Naive B cell (primary cell): ENCODE measurements at regions not wholly inside any gene's neighbourhood (a gene's known extent, or its start where the extent isn't known, plus 50 kb on each side); places are given as distances from the start of the nearest gene placed in this dataset.
"Not testable (repeated sequence)": the region's sequence is repeated elsewhere in the genome, so short reads cannot be mapped to it uniquely, and the experiment has no call there.

ENCODE experiments used
- ATAC-seq, 2 donors: fragments of 150-1000 bp; cut with Tn5 transposase; 2 replicates each; pipeline ENCODE4 v1.10.0; 2021; ENCODE audit warnings: low read depth in 2 of 2, mild to moderate bottlenecking in 2 of 2, moderate library complexity in 2 of 2
- DNase-seq: peaks from one replicate; pipeline ENCODE4 v3.0.0; 2022
- H3K27ac Mint-ChIP-seq, 6 donors: one replicate each; pipeline ENCODE4 v1.8.0; 2020 to 2022; ENCODE audit warnings: mild to moderate bottlenecking in 6 of 6, mixed read lengths in 6 of 6, moderate library complexity in 5 of 6, inconsistent platforms in 2 of 6
- H3K27me3 Mint-ChIP-seq, 3 donors: one replicate each; pipeline ENCODE4 v1.8.0; 2021 to 2022; ENCODE audit warnings: mixed read lengths in 3 of 3, mild to moderate bottlenecking in 1 of 3
- H3K36me3 Mint-ChIP-seq, 2 donors: one replicate each; pipeline ENCODE4 v1.8.0; 2020 to 2022; ENCODE audit warnings: mixed read lengths in 2 of 2, inconsistent platforms in 1 of 2, mild to moderate bottlenecking in 1 of 2
- H3K4me1 Mint-ChIP-seq, 3 donors: one replicate each; pipeline ENCODE4 v1.8.0; 2020 to 2022; ENCODE audit warnings: mixed read lengths in 3 of 3, inconsistent platforms in 1 of 3, mild to moderate bottlenecking in 1 of 3, moderate library complexity in 1 of 3
- H3K4me3 Mint-ChIP-seq, 8 donors: one replicate each; pipeline ENCODE4 v1.8.0; 2020 to 2022; ENCODE audit warnings: mild to moderate bottlenecking in 8 of 8, mixed read lengths in 8 of 8, moderate library complexity in 8 of 8, inconsistent platforms in 2 of 8
- H3K9me3 Mint-ChIP-seq, 7 donors: one replicate each; pipeline ENCODE4 v1.8.0; 2020 to 2022; ENCODE audit warnings: mixed read lengths in 7 of 7, mild to moderate bottlenecking in 5 of 7, inconsistent platforms in 2 of 7, moderate library complexity in 1 of 7

DNA sequence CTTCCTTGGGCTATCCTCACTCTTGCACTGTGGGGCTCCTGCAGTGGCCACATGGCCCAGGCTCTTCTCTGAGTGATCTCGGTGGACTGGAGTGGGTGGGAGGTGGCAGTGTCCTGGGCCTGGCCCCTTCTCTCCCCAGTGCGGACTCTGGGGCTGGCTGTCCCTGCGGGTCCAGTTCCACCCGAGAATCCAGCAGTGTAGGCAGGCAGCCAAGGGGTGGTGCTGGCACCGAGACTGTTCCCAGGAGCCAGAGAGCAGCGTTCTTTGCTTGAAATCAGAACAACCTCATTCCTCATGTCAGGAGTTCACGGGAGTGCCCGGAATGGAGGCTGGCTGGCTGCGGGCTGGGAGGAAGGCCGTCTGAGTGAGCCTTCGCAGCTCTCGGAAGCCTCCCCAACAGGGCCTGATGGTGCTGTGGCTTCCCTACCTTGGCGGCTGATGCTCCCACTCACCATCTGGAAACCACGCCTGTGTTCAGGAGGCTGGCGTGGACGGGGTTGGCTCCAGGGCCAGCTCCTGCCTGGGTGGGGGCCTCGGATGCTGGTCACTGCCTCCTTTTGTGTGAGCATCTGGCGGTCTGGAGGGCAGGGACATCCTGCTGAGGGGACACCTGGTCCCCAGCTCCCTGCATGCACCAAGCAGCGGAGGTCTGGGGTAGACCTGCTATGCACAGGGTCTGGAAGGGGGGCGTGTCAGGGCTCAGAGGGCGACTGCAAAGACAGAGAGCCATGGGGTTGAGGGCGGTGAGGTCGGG, 238.9 kb downstream of the TMEM121 start:
- not testable (repeated sequence) for H3K27me3 Mint-ChIP-seq, ATAC-seq, H3K9me3 Mint-ChIP-seq, H3K4me3 Mint-ChIP-seq, DNase-seq
- Mint-ChIP-seq H3K4me1 (peaks cover 20 to 26% (median 24%) of the 10 kb centered on the region in 3 donors), H3K27ac (peak overlapping the region in 2 of 6 donors; percentile 69), H3K36me3 (peaks cover 0 to 25% of the 10 kb centered on the region in 2 donors)

DNA sequence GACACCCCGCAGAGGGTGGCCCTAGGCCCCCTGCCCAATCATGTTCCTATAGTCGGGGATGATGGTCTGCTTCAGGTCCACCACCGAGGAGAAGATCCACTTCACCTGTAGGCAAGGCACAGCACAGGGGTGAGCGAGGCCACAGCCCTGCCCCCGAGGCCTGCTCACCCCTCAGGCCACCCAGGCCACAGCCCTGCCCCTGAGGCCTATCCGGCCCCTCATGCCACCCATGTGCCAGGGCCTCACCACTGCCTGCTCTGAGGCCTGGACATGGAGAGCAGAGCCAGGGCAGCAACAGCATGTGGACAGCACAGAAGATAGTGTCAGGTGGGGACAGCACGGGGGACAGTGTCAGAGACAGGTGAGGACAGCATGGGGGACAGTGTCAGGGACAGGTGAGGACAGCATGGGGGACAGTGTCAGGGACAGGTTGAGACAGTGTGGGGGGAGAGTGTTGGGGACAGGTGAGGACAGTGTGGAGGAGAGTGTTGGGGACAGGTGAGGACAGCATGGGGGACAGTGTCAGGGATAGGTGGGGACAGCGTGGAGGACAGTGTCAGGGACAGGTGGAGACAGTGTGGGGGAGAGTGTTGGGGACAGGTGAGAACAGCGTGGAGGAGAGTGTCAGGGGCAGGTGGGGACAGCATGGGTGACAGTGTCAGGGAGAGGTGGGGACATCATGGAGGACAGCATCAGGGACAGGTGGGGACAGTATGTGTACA, 239.7 kb downstream of the TMEM121 start:
- H3K9me3 Mint-ChIP-seq: no peaks in the 10 kb centered on the region
- DNase-seq: no peak
- peaks cover 21 to 28% (median 26%) of the 10 kb centered on the region in 3 donors for H3K4me1 Mint-ChIP-seq
- no peaks in the 10 kb centered on the region for H3K27me3 Mint-ChIP-seq
- peak overlapping the region in 2 of 6 donors; percentile 69 for H3K27ac Mint-ChIP-seq
- ATAC-seq: no peak
- H3K36me3 Mint-ChIP-seq: peaks cover 0 to 30% of the 10 kb centered on the region in 2 donors
- H3K4me3 Mint-ChIP-seq: no peak overlapping the region

DNA sequence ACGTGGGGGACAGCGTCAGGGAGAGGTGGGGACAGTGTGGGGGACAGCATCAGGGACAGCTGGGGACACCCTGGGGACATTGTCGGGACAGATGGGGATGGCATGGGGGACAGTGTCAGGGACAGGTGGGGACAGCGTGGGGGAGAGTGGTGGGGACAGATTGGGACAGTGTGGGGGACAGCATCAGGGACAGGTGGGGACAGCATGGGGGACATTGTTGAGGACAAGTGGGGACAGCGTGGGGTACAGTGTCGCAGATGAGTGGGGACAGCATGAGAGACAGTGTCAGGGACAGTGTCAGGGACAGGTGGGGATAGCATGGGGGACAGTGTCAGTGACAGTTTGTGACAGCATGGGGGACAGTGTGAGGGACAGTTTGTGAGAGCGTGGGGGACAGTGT, 240.9 kb downstream of the TMEM121 start:
- no peak overlapping the region for H3K4me3 Mint-ChIP-seq
- H3K27me3 Mint-ChIP-seq: no peaks in the 10 kb centered on the region
- H3K27ac Mint-ChIP-seq: peak overlapping the region in 3 of 6 donors; percentile 20 to 74 (median 33)
- peaks cover 0 to 30% of the 10 kb centered on the region in 2 donors for H3K36me3 Mint-ChIP-seq
- peaks cover 19 to 22% (median 20%) of the 10 kb centered on the region in 3 donors for H3K4me1 Mint-ChIP-seq
- no peak for ATAC-seq
- DNase-seq: no peak
- no peaks in the 10 kb centered on the region for H3K9me3 Mint-ChIP-seq

GRCh38 chr14:105768039-105768438, 241.7 kb downstream of the TMEM121 start:
- not testable (repeated sequence) for DNase-seq, H3K27ac Mint-ChIP-seq, ATAC-seq, H3K27me3 Mint-ChIP-seq, H3K9me3 Mint-ChIP-seq
- peaks cover 23 to 26% (median 25%) of the 10 kb centered on the region in 3 donors for H3K4me1 Mint-ChIP-seq
- H3K4me3 Mint-ChIP-seq: peak overlapping the region in 1 of 8 donors; percentile 66
- H3K36me3 Mint-ChIP-seq: peaks cover 0 to 30% of the 10 kb centered on the region in 2 donors

DNA sequence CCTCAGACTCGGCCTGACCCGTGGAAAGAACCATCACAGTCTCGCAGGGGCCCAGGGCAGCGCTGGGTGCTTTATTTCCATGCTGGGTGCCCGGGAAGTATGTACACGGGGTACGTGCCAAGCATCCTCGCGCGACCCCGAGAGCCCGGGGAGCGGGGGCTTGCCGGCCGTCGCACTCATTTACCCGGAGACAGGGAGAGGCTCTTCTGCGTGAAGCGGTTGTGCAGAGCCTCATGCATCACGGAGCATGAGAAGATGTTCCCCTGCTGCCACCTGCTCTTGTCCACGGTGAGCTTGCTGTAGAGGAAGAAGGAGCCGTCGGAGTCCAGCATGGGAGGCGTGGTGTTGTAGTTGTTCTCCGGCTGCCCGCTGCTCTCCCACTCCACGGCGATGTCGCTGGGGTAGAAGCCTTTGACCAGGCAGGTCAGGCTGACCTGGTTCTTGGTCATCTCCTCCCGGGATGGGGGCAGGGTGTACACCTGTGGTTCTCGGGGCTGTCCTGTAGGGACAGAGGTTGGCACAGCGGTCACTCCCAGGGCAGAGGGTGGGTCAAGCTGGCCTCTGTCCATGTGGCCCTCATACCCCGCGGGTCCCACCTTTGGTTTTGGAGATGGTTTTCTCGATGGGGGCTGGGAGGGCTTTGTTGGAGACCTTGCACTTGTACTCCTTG, 242.8 kb downstream of the TMEM121 start:
- H3K4me3 Mint-ChIP-seq: not testable (repeated sequence)
- peaks cover 0 to 30% of the 10 kb centered on the region in 2 donors for H3K36me3 Mint-ChIP-seq
- peak overlapping the region in 2 of 6 donors; percentile 10 to 38 for H3K27ac Mint-ChIP-seq

DNA sequence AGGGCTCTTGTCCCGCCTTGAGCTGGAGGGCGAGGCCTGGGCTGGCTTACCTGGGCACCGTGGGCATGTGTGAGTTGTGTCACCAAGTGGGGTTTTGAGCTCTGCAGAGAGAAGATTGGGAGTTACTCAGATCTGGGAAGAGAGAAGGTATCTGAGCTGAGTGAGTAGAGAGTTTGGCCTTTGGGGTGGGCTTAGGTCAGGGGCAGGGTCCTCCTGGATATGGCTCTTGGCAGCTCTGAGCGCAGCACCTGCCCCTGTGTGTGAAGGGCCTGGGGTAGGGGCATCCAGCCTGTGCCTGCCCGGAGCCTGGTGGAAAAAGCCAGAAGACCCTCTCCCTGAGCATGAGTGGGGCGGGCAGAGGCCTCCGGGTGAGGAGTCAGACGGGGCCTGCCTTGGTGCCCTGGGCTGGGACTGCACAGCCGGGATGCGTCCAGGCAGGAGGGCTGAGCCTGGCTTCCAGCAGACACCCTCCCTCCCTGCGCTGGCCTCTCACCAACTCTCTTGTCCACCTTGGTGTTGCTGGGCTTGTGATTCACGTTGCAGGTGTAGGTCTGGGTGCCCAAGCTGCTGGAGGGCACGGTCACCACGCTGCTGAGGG, 244.3 kb downstream of the TMEM121 start:
- ATAC-seq, H3K27me3 Mint-ChIP-seq, DNase-seq, H3K9me3 Mint-ChIP-seq: not testable (repeated sequence)
- peak overlapping the region in 1 of 8 donors; percentile 24 for H3K4me3 Mint-ChIP-seq
- peak overlapping the region in 2 of 6 donors; percentile 6 to 94 for H3K27ac Mint-ChIP-seq
- peaks cover 0 to 26% of the 10 kb centered on the region in 2 donors for H3K36me3 Mint-ChIP-seq
- H3K4me1 Mint-ChIP-seq: peaks cover 50 to 52% (median 51%) of the 10 kb centered on the region in 3 donors

More for the DNA sequence above, 242.8 kb downstream of the TMEM121 start:
- not testable (repeated sequence) for H3K27me3 Mint-ChIP-seq, DNase-seq, H3K9me3 Mint-ChIP-seq, ATAC-seq
- H3K4me1 Mint-ChIP-seq: peaks cover 35 to 36% (median 36%) of the 10 kb centered on the region in 3 donors

DNA sequence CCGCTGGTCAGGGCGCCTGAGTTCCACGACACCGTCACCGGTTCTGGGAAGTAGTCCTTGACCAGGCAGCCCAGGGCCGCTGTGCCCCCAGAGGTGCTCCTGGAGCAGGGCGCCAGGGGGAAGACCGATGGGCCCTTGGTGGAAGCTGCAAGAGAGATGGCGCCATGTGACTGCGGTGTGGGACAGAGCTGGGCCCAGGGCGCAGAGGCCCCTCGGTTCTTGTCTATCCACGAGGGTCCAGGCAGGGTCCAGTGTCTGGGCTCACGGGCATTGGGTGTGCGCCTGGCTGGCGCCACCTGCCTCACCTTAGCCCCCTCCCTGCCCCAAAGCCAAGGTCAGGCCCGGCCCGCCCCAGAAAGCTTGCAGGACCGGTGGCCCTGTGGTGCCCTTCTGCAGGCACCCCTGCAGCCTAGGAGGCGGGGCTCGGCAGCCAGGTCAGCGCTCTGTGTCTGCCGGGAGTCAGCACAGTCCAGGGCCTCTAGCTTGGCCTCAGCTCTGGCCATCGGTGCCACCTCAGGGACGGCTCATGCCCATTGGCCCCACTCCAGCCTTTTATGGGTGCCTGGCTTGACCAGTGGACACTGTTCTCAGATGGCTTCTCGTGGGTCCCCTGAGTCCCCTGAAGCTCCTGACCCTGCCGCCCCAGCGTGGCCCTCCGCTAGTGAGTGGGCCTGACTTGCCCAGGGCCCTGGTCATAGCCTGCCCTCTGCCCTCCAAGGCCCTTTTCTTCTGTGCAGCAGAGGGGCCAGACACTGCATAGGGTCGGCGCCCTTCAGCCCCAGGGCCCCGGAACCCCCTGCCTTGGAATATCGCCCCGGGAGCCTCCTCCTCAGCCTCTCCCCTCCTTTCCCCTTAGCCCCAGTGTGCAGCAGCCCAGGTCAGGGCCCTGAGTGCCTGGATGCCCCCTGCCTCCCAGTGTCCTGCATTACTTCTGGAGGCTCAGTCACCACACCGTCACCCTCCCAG, 245.2 kb downstream of the TMEM121 start:
- H3K36me3 Mint-ChIP-seq: peaks cover 0 to 17% of the 10 kb centered on the region in 2 donors
- H3K4me3 Mint-ChIP-seq: peak overlapping the region in 3 of 8 donors; percentile 34 to 83 (median 41)
- not testable (repeated sequence) for H3K27me3 Mint-ChIP-seq, H3K9me3 Mint-ChIP-seq, ATAC-seq, DNase-seq
- H3K27ac Mint-ChIP-seq: peak overlapping the region in 1 of 6 donors; percentile 27
- peaks cover 52 to 53% (median 52%) of the 10 kb centered on the region in 3 donors for H3K4me1 Mint-ChIP-seq

- Mint-ChIP-seq H3K27ac (peak overlapping the region in 5 of 6 donors; percentile 76 to 98 (median 88)), H3K4me1 (peaks cover 54 to 59% (median 58%) of the 10 kb centered on the region in 3 donors), H3K4me3 (peak overlapping the region; percentile 62 to 98 (median 93)), H3K36me3 (peaks cover under 1 to 17% of the 10 kb centered on the region in 2 donors)
- not testable (repeated sequence) for ATAC-seq, DNase-seq, H3K27me3 Mint-ChIP-seq, H3K9me3 Mint-ChIP-seq
These were observed 246.4 kb downstream of the TMEM121 start for GRCh38 chr14:105772710-105773250.

DNA sequence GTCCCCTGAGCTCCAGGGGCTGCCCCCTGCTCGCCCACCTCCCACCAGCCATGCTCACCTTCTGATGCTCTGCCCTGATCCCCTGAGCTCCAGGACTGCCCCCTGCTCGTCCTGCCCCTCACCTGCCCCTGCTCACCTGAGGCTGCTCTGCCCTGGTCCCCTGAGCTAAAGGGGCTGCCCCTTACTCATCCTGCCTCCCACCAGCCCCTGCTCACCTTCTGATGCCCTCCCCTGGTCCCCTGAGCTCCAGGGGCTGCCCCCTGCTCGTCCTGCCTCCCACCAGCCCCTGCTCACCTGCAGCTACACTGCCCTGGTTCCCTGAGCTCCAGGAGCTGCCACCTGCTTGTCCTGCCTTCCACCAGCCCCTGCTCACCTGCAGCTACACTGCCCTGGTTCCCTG, 247.2 kb downstream of the TMEM121 start:
- H3K27ac Mint-ChIP-seq: peak overlapping the region; percentile 38 to 98 (median 80)

GRCh38 chr14:105774001-105774400, 247.6 kb downstream of the TMEM121 start:
- ATAC-seq (peak in 1 of 2 donors; percentile 32), DNase-seq (no peak)
- Mint-ChIP-seq H3K36me3 (peaks cover 11 to 26% of the 10 kb centered on the region in 2 donors), H3K4me1 (peaks cover 54 to 69% (median 65%) of the 10 kb centered on the region in 3 donors), H3K27me3 (no peaks in the 10 kb centered on the region), H3K4me3 (peak overlapping the region; percentile 65 to 98 (median 93)), H3K9me3 (peaks cover 0 to 16% (median 10%) of the 10 kb centered on the region in 7 donors), H3K27ac (peak overlapping the region; percentile 56 to 98 (median 90))

More for the DNA sequence above, 247.2 kb downstream of the TMEM121 start:
- H3K36me3 Mint-ChIP-seq: peaks cover 9 to 25% of the 10 kb centered on the region in 2 donors
- ATAC-seq (no peak), DNase-seq (no peak)
- peaks cover 0 to 13% (median 9%) of the 10 kb centered on the region in 7 donors for H3K9me3 Mint-ChIP-seq
- H3K4me1 Mint-ChIP-seq: peaks cover 54 to 67% (median 65%) of the 10 kb centered on the region in 3 donors
- no peaks in the 10 kb centered on the region for H3K27me3 Mint-ChIP-seq
- H3K4me3 Mint-ChIP-seq: peak overlapping the region; percentile 62 to 98 (median 93)

GRCh38 chr14:105774585-105775348, 248.4 kb downstream of the TMEM121 start:
- not testable (repeated sequence) for DNase-seq, H3K27me3 Mint-ChIP-seq, ATAC-seq
- H3K27ac Mint-ChIP-seq: peak overlapping the region; percentile 85 to 98 (median 94)
- peak overlapping the region; percentile 81 to 98 (median 93) for H3K4me3 Mint-ChIP-seq
- peaks cover 53 to 69% (median 62%) of the 10 kb centered on the region in 3 donors for H3K4me1 Mint-ChIP-seq
- H3K9me3 Mint-ChIP-seq: peaks cover 6 to 24% (median 18%) of the 10 kb centered on the region in 7 donors
- H3K36me3 Mint-ChIP-seq: peaks cover 17 to 30% of the 10 kb centered on the region in 2 donors
